RWPE1 (cell line): ENCODE measurements at regions not wholly inside any gene's neighbourhood (a gene's known extent, or its start where the extent isn't known, plus 50 kb on each side); places are given as distances from the start of the nearest gene placed in this dataset.

Experiments
- CTCF ChIA-PET: fragments of 350-600 bp; sonication (Branson Sonifier 250); formaldehyde crosslinking; extraction: SDS; loops from one replicate; lab custom pipeline; 2021; lab: Yijun Ruan, JAX
- POLR2A ChIA-PET: fragments of 400-600 bp; formaldehyde crosslinking; extraction: SDS; loops from one replicate; lab custom pipeline; 2020; ENCODE audit warnings: antibody characterized with exemption; ENCODE audit not compliant: low non-redundant PET; lab: Yijun Ruan, JAX
- DNase-seq: peaks from one replicate; pipeline ENCODE4 v3.0.0; 2012; ENCODE audit warnings: low spot score
- H3K27ac ChIP-seq: fragments of 450-650 bp; 2 replicates; pipeline ENCODE4 v1.5.1; 2017
- TF ChIP-seq, protein P1 (sequence below): fragments of 450-650 bp; conservative IDR thresholded peaks from 2 replicates; pipeline ENCODE4 v1.5.1; 2017; ENCODE audit warnings: low read depth, mild to moderate bottlenecking

DNA sequence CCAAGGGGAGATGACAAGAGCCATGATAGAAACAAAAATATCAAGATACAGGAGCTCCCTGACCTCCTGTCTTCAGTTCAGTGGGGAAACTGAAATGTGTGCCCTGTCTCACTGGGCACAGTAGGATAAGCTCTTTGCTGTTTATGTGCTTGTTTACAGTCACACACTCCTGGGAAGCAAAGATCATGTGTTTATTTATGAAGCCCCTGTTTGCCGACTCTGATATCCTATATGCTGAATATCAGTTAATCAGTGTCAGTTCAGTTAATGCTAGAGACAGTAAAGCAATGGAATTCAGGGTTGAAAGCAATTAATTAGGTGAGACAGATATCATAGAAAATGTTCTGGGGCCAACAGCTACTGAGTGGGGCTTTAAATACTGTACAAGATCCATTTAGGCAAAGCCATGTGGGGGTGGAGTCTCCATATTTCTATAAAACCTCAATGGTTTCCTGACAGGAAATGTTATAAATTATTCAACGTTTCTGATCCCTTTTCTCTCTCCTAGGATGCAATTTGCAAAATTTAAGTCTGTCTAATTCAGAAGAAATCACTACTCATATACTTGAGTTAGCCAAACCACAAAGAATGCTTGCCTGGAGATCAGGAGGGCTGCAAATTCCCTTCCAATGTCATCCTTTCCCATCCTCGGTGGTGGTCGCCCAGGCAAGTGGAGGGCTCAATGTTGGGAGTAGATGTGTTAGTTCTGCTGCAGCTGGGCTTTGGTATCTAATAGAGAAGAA lies 551.3 kb downstream of the CMPK2 start:
- TF ChIP-seq, protein P1, sequence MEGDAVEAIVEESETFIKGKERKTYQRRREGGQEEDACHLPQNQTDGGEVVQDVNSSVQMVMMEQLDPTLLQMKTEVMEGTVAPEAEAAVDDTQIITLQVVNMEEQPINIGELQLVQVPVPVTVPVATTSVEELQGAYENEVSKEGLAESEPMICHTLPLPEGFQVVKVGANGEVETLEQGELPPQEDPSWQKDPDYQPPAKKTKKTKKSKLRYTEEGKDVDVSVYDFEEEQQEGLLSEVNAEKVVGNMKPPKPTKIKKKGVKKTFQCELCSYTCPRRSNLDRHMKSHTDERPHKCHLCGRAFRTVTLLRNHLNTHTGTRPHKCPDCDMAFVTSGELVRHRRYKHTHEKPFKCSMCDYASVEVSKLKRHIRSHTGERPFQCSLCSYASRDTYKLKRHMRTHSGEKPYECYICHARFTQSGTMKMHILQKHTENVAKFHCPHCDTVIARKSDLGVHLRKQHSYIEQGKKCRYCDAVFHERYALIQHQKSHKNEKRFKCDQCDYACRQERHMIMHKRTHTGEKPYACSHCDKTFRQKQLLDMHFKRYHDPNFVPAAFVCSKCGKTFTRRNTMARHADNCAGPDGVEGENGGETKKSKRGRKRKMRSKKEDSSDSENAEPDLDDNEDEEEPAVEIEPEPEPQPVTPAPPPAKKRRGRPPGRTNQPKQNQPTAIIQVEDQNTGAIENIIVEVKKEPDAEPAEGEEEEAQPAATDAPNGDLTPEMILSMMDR, result no peak
- DNase-seq, result no peak
- POLR2A ChIA-PET, result no interaction called here
- CTCF ChIA-PET, result no interaction called here
- no peak overlapping the region for H3K27ac ChIP-seq

DNA sequence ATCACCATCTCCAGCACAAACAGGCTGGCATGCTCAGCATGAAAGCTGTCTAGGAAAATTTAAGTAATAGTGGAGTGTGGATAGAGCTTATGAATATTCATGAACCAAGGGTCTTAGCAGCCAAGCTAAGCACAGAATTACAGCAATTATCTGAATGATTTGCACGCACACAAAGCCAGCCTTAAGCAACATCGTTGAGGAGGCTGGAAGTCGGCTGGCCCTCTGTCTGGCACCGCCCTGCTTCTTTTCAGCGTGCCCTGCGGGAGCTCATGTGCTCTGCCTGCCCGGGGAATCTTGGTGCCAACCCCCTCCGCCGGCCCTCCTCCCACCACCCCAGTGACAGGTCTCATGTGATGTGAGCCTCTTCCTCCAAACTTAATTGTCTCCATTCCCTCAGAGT lies 540.1 kb downstream of the CMPK2 start:
- H3K27ac ChIP-seq, result no peak overlapping the region
- ChIA-PET CTCF (no interaction called here), POLR2A (no interaction called here)
- no peak for DNase-seq
- TF ChIP-seq, protein P1, result no peak

DNA sequence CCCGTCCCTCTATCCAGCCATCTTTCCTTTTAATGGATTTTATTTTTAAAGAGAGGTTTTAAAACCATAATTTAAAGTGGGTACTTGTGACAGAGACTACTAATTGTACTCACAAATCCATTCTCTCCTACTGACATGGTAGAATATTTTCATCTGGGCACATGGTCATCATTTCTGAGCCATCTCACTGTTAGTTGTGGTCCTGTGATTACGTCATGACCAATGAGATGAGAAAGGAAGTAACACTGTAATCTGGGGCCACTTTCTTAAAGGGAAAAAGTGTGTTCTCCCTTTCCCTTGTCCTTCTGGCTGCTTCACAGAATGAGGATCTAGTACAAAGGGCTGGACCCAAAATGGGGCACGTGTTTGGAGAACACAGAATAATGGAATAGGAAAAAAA lies 538.7 kb downstream of the CMPK2 start:
- H3K27ac ChIP-seq, result no peak overlapping the region
- ChIA-PET POLR2A (no interaction called here), CTCF (no interaction called here)
- DNase-seq, result no peak
- TF ChIP-seq, protein P1, result no peak

DNA sequence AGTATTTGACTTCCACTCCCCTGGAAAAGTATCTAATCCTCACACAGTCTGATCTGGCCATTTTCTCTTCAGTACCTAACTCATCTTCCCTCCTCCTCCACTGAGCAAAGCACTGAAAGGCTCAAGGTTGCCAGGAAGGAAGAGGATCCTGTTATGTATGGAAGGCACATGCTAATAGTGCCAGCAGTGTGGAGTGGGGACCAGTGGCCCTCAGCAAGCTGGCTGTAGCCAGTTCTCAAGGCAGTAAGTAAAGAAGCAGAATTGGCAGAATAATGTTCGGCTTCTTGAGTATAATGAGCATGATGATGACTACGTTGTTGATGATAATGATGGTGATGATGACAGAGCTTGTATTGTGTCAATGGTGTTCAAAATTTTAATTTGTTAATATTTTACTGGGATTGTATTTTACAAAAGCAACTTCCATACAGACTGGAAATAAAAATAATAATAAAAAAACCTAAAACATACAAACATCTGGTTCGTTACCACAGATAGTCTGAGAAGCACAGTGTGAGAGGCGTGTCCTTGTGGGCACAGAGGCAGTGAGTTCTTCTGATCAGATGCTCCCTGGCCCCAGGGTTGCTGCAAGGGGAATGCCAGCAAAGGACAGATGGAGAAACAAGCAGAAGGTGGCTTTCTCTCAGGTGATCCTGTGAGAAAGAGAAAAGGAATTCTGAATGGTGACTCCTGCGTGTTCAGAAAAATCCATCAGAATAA lies 528.8 kb downstream of the CMPK2 start:
- no peak overlapping the region for H3K27ac ChIP-seq
- ChIA-PET CTCF (no interaction called here), POLR2A (no interaction called here)
- TF ChIP-seq, protein P1, result no peak
- DNase-seq, result no peak

DNA sequence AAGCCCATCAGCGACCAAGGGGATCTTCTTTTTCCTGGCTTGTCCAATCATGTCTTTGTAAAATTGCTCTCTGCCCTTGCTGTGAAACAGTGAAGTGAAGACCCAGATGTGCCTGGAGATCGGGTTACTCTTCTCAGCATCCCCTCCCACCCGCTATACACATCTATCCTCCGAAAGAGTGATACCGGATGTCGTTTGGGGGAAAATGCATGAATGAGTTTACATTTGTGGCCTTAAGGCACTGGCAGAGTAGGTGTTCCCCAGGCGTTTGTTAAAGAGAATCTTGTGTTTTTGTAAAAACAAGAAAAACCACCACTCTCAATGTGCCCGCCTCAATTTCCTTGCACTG lies 528.3 kb downstream of the CMPK2 start:
- POLR2A ChIA-PET, result no interaction called here
- TF ChIP-seq, protein P1, result no peak
- H3K27ac ChIP-seq, result no peak overlapping the region
- DNase-seq, result no peak
- CTCF ChIA-PET, result no interaction called here

DNA sequence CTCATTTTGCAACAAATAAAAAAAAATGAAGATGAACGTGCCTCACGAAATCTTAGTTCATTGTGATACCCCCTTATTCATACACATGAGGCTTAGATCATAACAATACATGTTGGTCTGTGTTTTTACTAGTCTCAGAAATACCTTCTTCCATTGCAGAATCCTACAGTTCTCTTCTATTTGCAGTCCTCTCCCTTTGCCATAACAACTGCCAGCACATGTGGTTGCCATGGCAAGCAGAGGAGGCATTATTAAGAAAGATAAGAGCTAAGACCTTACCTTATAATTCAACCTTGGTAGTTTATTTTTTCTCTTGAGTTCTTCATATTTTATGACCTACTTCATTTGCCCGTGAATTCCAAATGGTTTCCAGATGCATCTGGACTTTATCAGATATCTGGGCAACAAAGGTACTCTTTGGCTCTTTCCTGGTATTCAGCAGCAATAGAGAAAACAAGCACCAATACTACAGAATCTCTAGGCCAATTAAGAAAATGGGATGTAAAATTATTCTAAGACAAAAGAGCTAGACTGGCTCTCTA lies 524.0 kb downstream of the CMPK2 start:
- POLR2A ChIA-PET, result no interaction called here
- DNase-seq, result no peak
- CTCF ChIA-PET, result no interaction called here
- no peak overlapping the region for H3K27ac ChIP-seq
- TF ChIP-seq, protein P1, result no peak
